ENCODE measurements at regions not wholly inside any gene's neighbourhood (a gene's known extent, or its start where the extent isn't known, plus 50 kb on each side); places are given as distances from the start of the nearest gene placed in this dataset.

DNA sequence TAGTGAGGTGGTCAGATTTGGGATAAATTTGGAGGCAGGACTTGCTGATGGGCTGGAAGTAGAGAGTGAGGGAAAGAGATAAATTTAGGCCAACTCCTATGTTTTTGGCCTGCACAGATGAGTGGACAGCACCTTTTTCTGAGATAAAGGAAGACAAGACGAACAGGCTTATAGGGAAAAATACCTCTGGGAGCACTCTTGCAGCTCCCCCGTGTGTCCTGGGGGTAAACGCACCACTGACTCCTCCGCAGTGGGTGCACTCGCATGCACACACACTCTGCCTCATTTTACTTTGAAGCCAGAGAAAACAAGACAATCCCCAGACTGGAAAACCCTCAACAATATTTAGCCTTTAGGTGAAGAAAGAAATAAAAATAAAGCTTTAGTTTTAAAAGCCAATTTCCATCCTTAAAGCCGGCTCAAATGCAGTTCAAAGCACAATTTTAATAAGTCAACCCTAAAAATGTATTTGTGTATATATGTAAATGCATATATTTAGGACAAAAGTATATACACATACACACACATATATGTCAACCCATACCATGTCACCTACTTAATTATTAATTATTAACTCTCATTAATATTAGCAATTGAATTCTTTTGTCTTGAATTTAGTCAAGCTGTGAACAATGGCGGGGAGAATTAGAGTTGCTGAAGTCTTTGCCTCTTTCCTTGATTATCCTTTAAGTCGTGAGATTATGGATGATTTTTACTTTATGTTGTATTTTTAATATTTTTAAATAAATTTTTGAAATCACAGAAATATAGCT is 341.8 kb downstream of the ZNF326 start:
- Histone ChIP-seq H3K4me1 (ENCODE audit: control insufficient read depth in 2 of 2, insufficient read depth in 1 of 2, low read depth in 1 of 2, low read length in 2 of 2) (peaks cover 0 to 5% of the 10 kb centered on the region in 2 donors), H3K9me3 (replicated peaks in 1 of 2; ENCODE audit: control insufficient read depth in 2 of 2, insufficient read depth in 1 of 2, low read depth in 1 of 2, low read length in 2 of 2) (no peaks in the 10 kb centered on the region), H3K36me3 (replicated peaks in 1 of 2; ENCODE audit: control insufficient read depth in 2 of 2, insufficient read depth in 2 of 2, low read length in 2 of 2) (no peaks in the 10 kb centered on the region), H2AK5ac (ENCODE audit: low read depth, low read length) (no peak overlapping the region), H3K4me3 (ENCODE audit: low read length in 2 of 2) (no peak overlapping the region), H2BK120ac (ENCODE audit: low read depth, low read length) (no peak overlapping the region), H3K27ac (replicated peaks; ENCODE audit: low read length) (no peak overlapping the region), H4K91ac (ENCODE audit: low read depth, low read length, poor library complexity) (no peak overlapping the region), H3K23ac (ENCODE audit: low read depth, low read length, poor library complexity) (no peak overlapping the region), H2BK15ac (ENCODE audit: low read length) (no peak overlapping the region), H3K27me3 (ENCODE audit: control insufficient read depth in 3 of 3, insufficient read depth in 3 of 3, low read depth in 1 of 3, low read length in 3 of 3) (no peaks in the 10 kb centered on the region), H3K79me1 (ENCODE audit: low read depth, low read length) (no peaks in the 10 kb centered on the region), H3K14ac (ENCODE audit: low read length) (no peak overlapping the region), H3K4me2 (ENCODE audit: insufficient read depth, low read length, poor library complexity, severe bottlenecking) (no peak overlapping the region), H3K18ac (ENCODE audit: low read length) (no peak overlapping the region), H3K9ac (ENCODE audit: low read depth, low read length, poor library complexity) (no peak overlapping the region), H3K4ac (ENCODE audit: low read length) (no peak overlapping the region), H2BK12ac (ENCODE audit: low read length) (no peak overlapping the region), H2AFZ (ENCODE audit: low read length) (no peak overlapping the region), H2BK5ac (ENCODE audit: low read length) (no peak overlapping the region), H4K8ac (ENCODE audit: low read depth, low read length) (no peak overlapping the region)
- no CpG with 5 or more reads among the region's 8 CpGs for WGBS, 2 donors (ENCODE audit: extremely low coverage in 2 of 2, insufficient read length in 2 of 2, insufficient replicate concordance in 1 of 2)
- no peak for DNase-seq (ENCODE audit: low spot score)

DNA sequence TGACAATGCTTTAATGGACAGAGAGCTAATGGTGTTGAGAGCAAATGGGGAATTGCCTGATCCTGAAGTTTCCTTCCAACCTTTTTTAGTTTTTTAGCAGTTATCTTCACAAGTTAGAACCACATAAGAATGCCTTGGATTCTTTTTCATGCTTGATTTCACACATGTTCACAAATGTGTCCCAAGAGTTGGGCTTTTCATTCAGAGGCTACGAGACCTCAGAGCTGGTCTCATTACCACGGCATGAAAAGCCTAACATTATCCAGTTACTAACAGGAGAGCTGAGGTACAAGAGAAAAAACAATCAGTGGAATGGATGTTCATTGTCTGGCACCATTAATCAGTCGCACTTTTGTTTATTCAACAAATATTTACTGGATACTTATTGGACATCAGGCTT is 340.6 kb downstream of the ZNF326 start:
- H3K27ac ChIP-seq (replicated peaks; ENCODE audit: low read length) = no peak overlapping the region
- no peaks in the 10 kb centered on the region for H3K36me3 ChIP-seq (replicated peaks in 1 of 2; ENCODE audit: control insufficient read depth in 2 of 2, insufficient read depth in 2 of 2, low read length in 2 of 2)
- peak; percentile 29 for DNase-seq (ENCODE audit: low spot score)
- H3K9me3 ChIP-seq (replicated peaks in 1 of 2; ENCODE audit: control insufficient read depth in 2 of 2, insufficient read depth in 1 of 2, low read depth in 1 of 2, low read length in 2 of 2) = no peaks in the 10 kb centered on the region
- no peak overlapping the region for H3K9ac ChIP-seq (ENCODE audit: low read depth, low read length, poor library complexity)
- no peak overlapping the region for H4K8ac ChIP-seq (ENCODE audit: low read depth, low read length)
- H3K14ac ChIP-seq (ENCODE audit: low read length) = no peak overlapping the region
- no peak overlapping the region for H2BK12ac ChIP-seq (ENCODE audit: low read length)
- H3K18ac ChIP-seq (ENCODE audit: low read length) = no peak overlapping the region
- no peak overlapping the region for H3K4me2 ChIP-seq (ENCODE audit: insufficient read depth, low read length, poor library complexity, severe bottlenecking)
- no peak overlapping the region for H2AFZ ChIP-seq (ENCODE audit: low read length)
- no peak overlapping the region for H3K4me3 ChIP-seq (ENCODE audit: low read length in 2 of 2)
- H3K27me3 ChIP-seq (ENCODE audit: control insufficient read depth in 3 of 3, insufficient read depth in 3 of 3, low read depth in 1 of 3, low read length in 3 of 3) = no peaks in the 10 kb centered on the region
- no peak overlapping the region for H2BK5ac ChIP-seq (ENCODE audit: low read length)
- no CpG with 5 or more reads among the region's 3 CpGs for WGBS, 2 donors (ENCODE audit: extremely low coverage in 2 of 2, insufficient read length in 2 of 2, insufficient replicate concordance in 1 of 2)
- H2BK120ac ChIP-seq (ENCODE audit: low read depth, low read length) = no peak overlapping the region
- H3K79me1 ChIP-seq (ENCODE audit: low read depth, low read length) = no peaks in the 10 kb centered on the region
- H2BK15ac ChIP-seq (ENCODE audit: low read length) = no peak overlapping the region
- peaks cover 0 to 5% of the 10 kb centered on the region in 2 donors for H3K4me1 ChIP-seq (ENCODE audit: control insufficient read depth in 2 of 2, insufficient read depth in 1 of 2, low read depth in 1 of 2, low read length in 2 of 2)
- H2AK5ac ChIP-seq (ENCODE audit: low read depth, low read length) = no peak overlapping the region
- H3K23ac ChIP-seq (ENCODE audit: low read depth, low read length, poor library complexity) = no peak overlapping the region
- no peak overlapping the region for H4K91ac ChIP-seq (ENCODE audit: low read depth, low read length, poor library complexity)
- H3K4ac ChIP-seq (ENCODE audit: low read length) = no peak overlapping the region

DNA sequence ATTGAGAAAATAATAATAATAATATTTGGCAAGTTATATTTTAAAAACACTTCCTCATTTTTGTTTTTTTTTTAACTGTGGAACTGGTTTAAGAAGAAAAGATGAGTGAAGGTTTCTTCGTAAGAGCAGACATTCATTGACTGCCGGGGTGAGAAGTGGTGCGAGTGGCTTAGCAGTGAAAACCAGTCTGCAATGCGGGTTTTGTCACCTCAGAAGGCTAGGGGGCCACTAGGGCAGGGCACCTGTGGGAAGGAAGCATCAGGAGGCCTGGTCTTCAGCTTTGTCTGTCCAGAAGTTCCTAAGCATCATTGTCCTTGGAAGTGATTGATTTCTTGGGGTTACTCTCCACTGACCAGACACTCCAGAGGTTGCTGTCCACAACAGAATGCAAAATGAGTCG is 339.2 kb downstream of the ZNF326 start:
- WGBS, 2 donors (ENCODE audit: extremely low coverage in 2 of 2, insufficient read length in 2 of 2, insufficient replicate concordance in 1 of 2) = no CpG with 5 or more reads among the region's 5 CpGs
- Histone ChIP-seq H3K4me2 (ENCODE audit: insufficient read depth, low read length, poor library complexity, severe bottlenecking) (no peak overlapping the region), H3K79me1 (ENCODE audit: low read depth, low read length) (no peaks in the 10 kb centered on the region), H3K27me3 (ENCODE audit: control insufficient read depth in 3 of 3, insufficient read depth in 3 of 3, low read depth in 1 of 3, low read length in 3 of 3) (no peaks in the 10 kb centered on the region), H2AFZ (ENCODE audit: low read length) (no peak overlapping the region), H3K18ac (ENCODE audit: low read length) (no peak overlapping the region), H3K27ac (replicated peaks; ENCODE audit: low read length) (no peak overlapping the region), H3K4me3 (ENCODE audit: low read length in 2 of 2) (no peak overlapping the region), H3K9ac (ENCODE audit: low read depth, low read length, poor library complexity) (no peak overlapping the region), H3K36me3 (replicated peaks in 1 of 2; ENCODE audit: control insufficient read depth in 2 of 2, insufficient read depth in 2 of 2, low read length in 2 of 2) (no peaks in the 10 kb centered on the region), H4K91ac (ENCODE audit: low read depth, low read length, poor library complexity) (no peak overlapping the region), H2AK5ac (ENCODE audit: low read depth, low read length) (no peak overlapping the region), H2BK5ac (ENCODE audit: low read length) (no peak overlapping the region), H4K8ac (ENCODE audit: low read depth, low read length) (no peak overlapping the region), H2BK120ac (ENCODE audit: low read depth, low read length) (no peak overlapping the region), H2BK12ac (ENCODE audit: low read length) (no peak overlapping the region), H2BK15ac (ENCODE audit: low read length) (no peak overlapping the region), H3K4me1 (ENCODE audit: control insufficient read depth in 2 of 2, insufficient read depth in 1 of 2, low read depth in 1 of 2, low read length in 2 of 2) (peaks cover 0 to 5% of the 10 kb centered on the region in 2 donors), H3K4ac (ENCODE audit: low read length) (no peak overlapping the region), H3K23ac (ENCODE audit: low read depth, low read length, poor library complexity) (no peak overlapping the region), H3K9me3 (replicated peaks in 1 of 2; ENCODE audit: control insufficient read depth in 2 of 2, insufficient read depth in 1 of 2, low read depth in 1 of 2, low read length in 2 of 2) (no peaks in the 10 kb centered on the region), H3K14ac (ENCODE audit: low read length) (no peak overlapping the region)
- DNase-seq (ENCODE audit: low spot score) = no peak

DNA sequence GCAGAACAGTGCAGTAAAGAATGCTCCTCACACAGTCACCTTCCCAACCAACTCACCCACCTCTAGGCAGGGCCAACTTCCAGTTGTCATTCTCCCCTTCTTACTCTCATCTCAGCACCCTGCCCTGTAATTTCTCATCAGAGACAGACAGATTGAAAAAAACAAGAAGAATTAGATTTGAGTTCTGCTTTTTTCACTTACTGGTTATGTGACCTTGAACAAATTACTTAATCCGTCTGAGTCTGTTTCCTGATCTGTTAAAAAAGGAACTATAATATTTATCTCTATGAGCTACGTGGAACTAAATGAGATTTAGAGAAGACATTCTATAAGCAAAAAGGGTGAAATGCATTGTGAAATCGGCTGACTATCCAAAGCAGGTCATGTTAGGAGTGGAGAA is 330.3 kb downstream of the ZNF326 start:
- no peaks in the 10 kb centered on the region for H3K36me3 ChIP-seq (replicated peaks in 1 of 2; ENCODE audit: control insufficient read depth in 2 of 2, insufficient read depth in 2 of 2, low read length in 2 of 2)
- H3K4me1 ChIP-seq (ENCODE audit: control insufficient read depth in 2 of 2, insufficient read depth in 1 of 2, low read depth in 1 of 2, low read length in 2 of 2) = no peaks in the 10 kb centered on the region
- no peak for DNase-seq (ENCODE audit: low spot score)
- H2AK5ac ChIP-seq (ENCODE audit: low read depth, low read length) = no peak overlapping the region
- H3K23ac ChIP-seq (ENCODE audit: low read depth, low read length, poor library complexity) = no peak overlapping the region
- no peaks in the 10 kb centered on the region for H3K9me3 ChIP-seq (replicated peaks in 1 of 2; ENCODE audit: control insufficient read depth in 2 of 2, insufficient read depth in 1 of 2, low read depth in 1 of 2, low read length in 2 of 2)
- H4K8ac ChIP-seq (ENCODE audit: low read depth, low read length) = no peak overlapping the region
- H3K9ac ChIP-seq (ENCODE audit: low read depth, low read length, poor library complexity) = no peak overlapping the region
- no peak overlapping the region for H3K4me2 ChIP-seq (ENCODE audit: insufficient read depth, low read length, poor library complexity, severe bottlenecking)
- no peaks in the 10 kb centered on the region for H3K79me1 ChIP-seq (ENCODE audit: low read depth, low read length)
- H2BK15ac ChIP-seq (ENCODE audit: low read length) = no peak overlapping the region
- no peak overlapping the region for H3K4ac ChIP-seq (ENCODE audit: low read length)
- H3K27ac ChIP-seq (replicated peaks; ENCODE audit: low read length) = no peak overlapping the region
- H2BK5ac ChIP-seq (ENCODE audit: low read length) = no peak overlapping the region
- H3K4me3 ChIP-seq (ENCODE audit: low read length in 2 of 2) = no peak overlapping the region
- no peak overlapping the region for H2AFZ ChIP-seq (ENCODE audit: low read length)
- no peaks in the 10 kb centered on the region for H3K27me3 ChIP-seq (ENCODE audit: control insufficient read depth in 3 of 3, insufficient read depth in 3 of 3, low read depth in 1 of 3, low read length in 3 of 3)
- WGBS, 2 donors (ENCODE audit: extremely low coverage in 2 of 2, insufficient read length in 2 of 2, insufficient replicate concordance in 1 of 2) = no CpG with 5 or more reads among the region's 3 CpGs
- H2BK12ac ChIP-seq (ENCODE audit: low read length) = no peak overlapping the region
- no peak overlapping the region for H3K14ac ChIP-seq (ENCODE audit: low read length)
- no peak overlapping the region for H3K18ac ChIP-seq (ENCODE audit: low read length)
- H4K91ac ChIP-seq (ENCODE audit: low read depth, low read length, poor library complexity) = no peak overlapping the region
- H2BK120ac ChIP-seq (ENCODE audit: low read depth, low read length) = no peak overlapping the region
